Glomerular endothelial cell (primary cell): ENCODE measurements at regions not wholly inside any gene's neighbourhood (a gene's known extent, or its start where the extent isn't known, plus 50 kb on each side); places are given as distances from the start of the nearest gene placed in this dataset.
"Not testable (repeated sequence)": the region's sequence is repeated elsewhere in the genome, so short reads cannot be mapped to it uniquely, and the experiment has no call there.

ENCODE experiments used
- DNase-seq: peaks from one replicate; pipeline ENCODE4 v3.0.0-alpha.2; 2011; ENCODE audit warnings: low read depth, low spot score; ENCODE audit errors: extremely low read depth

GRCh38 chr7:156516791-156517378 is 123.7 kb upstream of the RNF32 start:
- no peak for DNase-seq

- no peak for DNase-seq
Measured at GRCh38 chr7:156515911-156516790, 124.4 kb upstream of the RNF32 start.

DNA sequence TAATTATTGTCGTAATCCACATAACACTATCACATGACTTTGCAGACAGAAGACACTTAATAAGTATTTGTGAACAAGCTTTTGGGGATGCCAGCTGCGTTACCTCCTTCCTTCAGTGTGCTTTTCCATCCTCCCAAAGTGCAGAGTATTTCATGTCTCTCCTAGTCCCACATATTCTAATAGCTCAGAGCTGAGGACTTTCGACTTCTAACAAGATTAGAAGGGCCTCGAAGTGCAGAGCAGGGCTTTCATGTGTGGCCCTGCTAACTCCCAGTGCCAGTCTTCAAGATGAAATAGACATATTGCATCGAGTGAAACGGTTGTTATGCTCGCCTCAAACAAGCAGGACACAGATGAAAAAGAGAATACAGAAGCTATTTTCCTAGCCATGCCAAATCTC is 125.7 kb upstream of the RNF32 start:
- no peak for DNase-seq

DNA sequence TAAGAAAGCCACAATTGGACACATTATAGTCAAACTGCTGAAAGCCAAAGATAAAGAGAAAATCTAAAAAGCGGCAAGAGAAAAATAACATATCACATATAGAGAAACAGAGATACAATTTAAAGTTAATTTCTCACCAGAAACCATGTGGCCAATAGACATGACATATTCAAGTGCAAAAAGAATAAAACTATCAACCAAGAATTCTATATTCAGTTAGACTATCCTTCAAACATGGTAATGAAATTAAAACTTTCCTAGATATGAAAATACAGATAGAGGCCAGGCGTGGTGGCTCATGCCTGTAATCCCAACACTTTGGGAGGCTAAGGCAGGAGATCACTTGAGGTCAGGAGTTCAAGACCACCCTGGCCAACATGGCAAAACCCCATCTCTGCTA is 129.1 kb upstream of the RNF32 start:
- DNase-seq, result no peak

DNA sequence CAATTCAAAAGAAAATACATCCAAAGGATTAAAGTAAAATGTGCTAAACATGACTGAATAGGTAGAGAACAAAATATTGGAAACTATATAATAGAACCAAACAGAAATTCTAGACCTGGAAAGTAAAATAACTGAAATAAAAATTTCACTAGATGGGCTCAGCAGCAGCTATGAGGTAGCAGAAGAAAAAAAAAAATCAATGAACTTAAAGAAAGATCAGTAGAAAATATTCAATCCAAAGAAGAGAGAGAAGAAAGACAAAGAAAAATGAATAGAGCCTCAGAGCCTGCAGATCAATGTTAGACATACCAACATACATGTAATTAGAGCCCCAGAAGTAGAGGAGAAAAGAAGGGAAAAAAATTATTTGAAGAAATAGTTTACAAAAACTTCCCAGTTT is 129.6 kb upstream of the RNF32 start:
- DNase-seq, result no peak

GRCh38 chr7:156509216-156509615 is 131.4 kb upstream of the RNF32 start:
- no peak for DNase-seq

GRCh38 chr7:156505876-156506275 is 134.7 kb upstream of the RNF32 start:
- DNase-seq, result no peak

DNA sequence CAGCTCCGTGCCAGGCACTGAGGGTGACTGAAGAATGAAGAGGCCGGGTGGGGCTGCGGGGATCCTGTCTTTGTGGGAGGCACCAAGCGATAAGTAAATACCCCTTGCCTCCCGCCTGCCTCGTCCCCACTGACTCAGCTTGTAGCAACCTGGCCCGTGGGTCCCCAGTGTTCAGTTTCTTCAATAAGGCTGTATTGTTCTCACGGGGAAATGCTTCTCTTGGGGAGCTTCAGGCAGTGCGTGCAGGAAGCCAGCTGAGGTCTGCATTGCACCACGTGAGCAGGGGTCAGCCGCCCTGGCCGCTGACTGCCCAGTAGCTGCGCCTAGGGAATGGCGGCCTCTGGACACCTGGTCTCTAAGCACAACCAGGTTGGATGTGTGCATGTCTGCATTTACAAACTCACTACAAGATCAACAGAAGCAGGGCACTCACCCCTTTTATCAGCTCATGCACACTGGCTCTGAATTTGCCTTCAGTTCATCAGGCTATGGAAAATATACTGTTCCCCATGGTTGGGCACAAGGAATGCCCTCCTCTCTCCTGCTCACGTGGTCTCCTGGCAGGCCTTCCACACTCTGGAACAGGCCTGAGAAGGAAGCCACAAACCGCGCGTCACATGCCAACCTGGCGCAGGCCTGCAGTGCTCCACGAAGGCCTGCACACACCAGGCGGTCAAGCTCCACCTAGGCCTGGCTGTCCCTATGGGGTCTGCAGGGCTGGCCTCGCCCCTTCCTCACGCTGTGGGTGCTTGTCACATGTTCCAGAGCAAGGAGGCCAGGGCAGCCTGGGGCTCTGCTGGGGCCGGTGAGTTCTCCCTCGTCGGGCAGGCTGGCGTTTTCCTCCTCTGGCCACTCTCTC is 135.7 kb upstream of the RNF32 start:
- DNase-seq, result no peak

- DNase-seq, result no peak
Measured at GRCh38 chr7:156504006-156504405, 136.6 kb upstream of the RNF32 start.

- DNase-seq, result no peak
Measured at GRCh38 chr7:156503196-156503595, 137.4 kb upstream of the RNF32 start.

- DNase-seq, result not testable (repeated sequence)
Measured at GRCh38 chr7:156501815-156502214, 138.8 kb upstream of the RNF32 start.

DNA sequence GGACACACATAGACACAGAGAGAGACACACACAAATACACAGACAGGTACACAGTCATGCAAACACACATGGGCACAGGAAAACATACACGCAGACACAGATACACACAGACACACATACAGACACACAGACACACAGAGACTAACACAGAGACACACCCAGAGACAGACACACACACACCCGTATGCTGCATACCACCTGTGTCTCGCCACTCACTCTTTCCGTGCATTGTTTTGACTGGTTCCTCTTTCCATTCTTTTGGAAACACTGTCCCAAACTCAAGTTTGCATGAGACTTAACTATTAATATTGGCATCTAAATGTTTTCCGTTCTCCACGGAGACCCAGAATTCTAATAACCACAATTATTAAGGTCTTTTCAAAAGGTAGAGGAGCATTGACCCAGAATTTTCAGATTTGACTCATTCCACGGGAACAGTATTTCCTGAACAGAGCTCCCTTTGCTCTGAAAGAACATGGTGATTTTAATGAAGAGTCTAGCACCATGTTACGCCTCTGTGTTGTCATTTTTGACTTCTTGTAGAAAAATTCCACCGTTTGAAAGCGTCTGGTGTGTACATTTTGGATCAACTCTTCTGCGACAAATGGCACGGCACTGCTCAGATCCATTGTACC is 141.2 kb upstream of the RNF32 start:
- no peak for DNase-seq

GRCh38 chr7:156497776-156498509 is 142.6 kb upstream of the RNF32 start:
- no peak for DNase-seq

DNA sequence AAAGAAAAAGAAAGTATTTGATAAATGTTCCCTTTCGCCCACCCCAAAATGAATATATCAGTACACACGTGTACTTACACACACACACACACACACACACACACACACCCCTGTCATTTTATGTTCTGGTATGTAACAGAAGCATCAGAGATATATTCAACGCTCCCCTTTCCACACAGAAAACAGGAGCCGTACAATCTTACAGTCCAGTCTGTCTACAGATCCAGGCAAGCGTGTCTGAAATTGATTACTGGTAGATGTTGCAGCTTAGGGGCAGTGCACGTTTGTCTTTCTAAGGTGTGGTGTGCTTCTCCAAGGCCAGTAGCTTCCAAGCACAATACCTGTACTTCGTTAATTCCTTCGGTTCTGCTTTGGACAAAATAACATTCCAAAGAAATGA is 143.7 kb upstream of the RNF32 start:
- DNase-seq, result no peak

GRCh38 chr7:156496363-156496769 is 144.2 kb upstream of the RNF32 start:
- DNase-seq, result no peak

DNA sequence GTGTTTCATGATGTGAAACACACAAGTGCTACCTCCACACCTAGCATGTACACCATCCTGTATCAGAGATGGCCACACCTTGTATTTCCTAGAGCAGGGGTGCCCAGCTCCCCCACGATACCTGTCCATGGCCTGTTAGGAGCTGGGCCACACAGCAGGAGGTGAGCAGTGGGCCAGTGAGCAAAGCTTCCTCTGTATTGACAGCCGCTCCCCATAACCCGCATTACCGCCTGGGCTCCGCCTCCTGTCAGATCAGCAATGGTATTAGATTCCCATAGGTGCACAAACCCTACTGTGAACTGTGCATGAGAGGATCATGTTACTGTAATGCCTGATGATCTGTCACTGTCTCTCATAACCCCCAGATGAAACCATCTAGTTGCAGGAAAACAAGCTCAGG is 145.6 kb upstream of the RNF32 start:
- DNase-seq, result no peak

DNA sequence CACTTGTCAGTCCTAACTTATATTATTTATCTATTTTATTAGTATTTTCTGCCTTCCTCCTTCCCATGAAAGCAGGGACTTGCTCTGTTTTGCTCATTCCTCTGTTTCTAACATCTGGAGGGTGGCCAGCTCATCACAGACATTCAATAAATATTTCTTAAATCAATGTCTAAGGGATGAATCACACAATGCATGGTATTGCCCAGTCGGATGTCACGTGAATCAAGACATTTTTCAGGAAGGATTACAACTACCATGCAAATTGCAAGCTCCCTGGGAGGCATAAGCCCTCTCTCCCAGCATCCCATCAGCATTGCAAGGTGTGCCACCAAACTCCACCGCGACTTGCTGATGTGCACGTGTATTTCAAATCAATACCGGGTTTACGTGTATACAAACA is 146.6 kb upstream of the RNF32 start:
- DNase-seq, result no peak

DNA sequence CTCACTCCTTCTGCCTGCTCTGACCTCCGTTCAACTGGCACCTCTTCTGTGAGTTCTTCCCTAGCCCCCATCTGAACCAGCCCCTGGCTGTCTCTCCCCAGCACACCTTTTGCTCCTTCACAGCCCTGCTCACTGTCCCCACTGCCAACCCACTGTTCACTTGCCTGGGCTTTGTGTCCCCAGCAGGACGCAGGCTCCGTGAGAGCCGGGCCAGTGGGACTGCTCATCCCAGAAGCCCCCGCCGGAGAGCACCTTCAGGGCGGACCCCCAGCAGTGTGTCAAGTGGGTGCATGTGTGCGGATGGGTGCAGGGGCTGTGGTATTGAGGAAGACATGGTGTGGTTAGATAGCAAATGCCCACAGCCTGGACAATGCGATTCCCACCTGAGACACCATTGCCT is 148.4 kb upstream of the RNF32 start:
- no peak for DNase-seq

- no peak for DNase-seq
Measured at GRCh38 chr7:156491435-156491834, 149.1 kb upstream of the RNF32 start.

GRCh38 chr7:156490021-156490800 is 150.4 kb upstream of the RNF32 start:
- no peak for DNase-seq
